Coronary artery (tissue), 2 donors: ENCODE measurements at regions not wholly inside any gene's neighbourhood (a gene's known extent, or its start where the extent isn't known, plus 50 kb on each side); places are given as distances from the start of the nearest gene placed in this dataset.
"Not testable (repeated sequence)": the region's sequence is repeated elsewhere in the genome, so short reads cannot be mapped to it uniquely, and the experiment has no call there.

Experiments used
- DNase-seq: peaks from one replicate; pipeline ENCODE4 v3.0.0-alpha.2; 2017; ENCODE audit warnings: low spot score
- H3K27ac ChIP-seq, 2 donors: fragments of 200-600 bp; sonication (generic); one replicate each; pipeline ENCODE4 v1.5.1; 2016 to 2019
- H3K4me3 ChIP-seq: fragments of 200-600 bp; sonication (generic); 2 replicates; pipeline ENCODE4 v1.5.1; 2016; ENCODE audit warnings: mild to moderate bottlenecking, moderate library complexity
- CTCF ChIP-seq: fragments of 200-600 bp; sonication (generic); IDR thresholded peaks from one replicate; pipeline ENCODE4 v1.5.1; 2019; ENCODE audit warnings: antibody characterized with exemption

GRCh38 chrX:101740642-101741041 is 81.0 kb upstream of the ARMCX2 start:
- DNase-seq, result no peak
- Histone ChIP-seq H3K4me3 (no peak overlapping the region), H3K27ac (no peak overlapping the region)
- no peak for TF ChIP-seq CTCF

GRCh38 chrX:101738867-101739266 is 79.2 kb upstream of the ARMCX2 start:
- H3K27ac ChIP-seq, DNase-seq, H3K4me3 ChIP-seq: not testable (repeated sequence)

- DNase-seq, H3K4me3 ChIP-seq, H3K27ac ChIP-seq: not testable (repeated sequence)
Observed at GRCh38 chrX:101738411-101738810, 78.8 kb upstream of the ARMCX2 start.

GRCh38 chrX:101736651-101737050 is 77.0 kb upstream of the ARMCX2 start:
- no peak for TF ChIP-seq CTCF
- Histone ChIP-seq H3K27ac (no peak overlapping the region), H3K4me3 (no peak overlapping the region)
- DNase-seq, result no peak

GRCh38 chrX:101732870-101733269 is 73.2 kb upstream of the ARMCX2 start:
- Histone ChIP-seq H3K4me3 (no peak overlapping the region), H3K27ac (no peak overlapping the region)
- no peak for TF ChIP-seq CTCF
- DNase-seq, result no peak

GRCh38 chrX:101729986-101730385 is 70.3 kb upstream of the ARMCX2 start:
- H3K4me3 ChIP-seq, result no peak overlapping the region
- DNase-seq, result no peak
- no peak for TF ChIP-seq CTCF

More at GRCh38 chrX:101729986-101730385, 70.3 kb upstream of the ARMCX2 start:
- no peak overlapping the region for H3K27ac ChIP-seq
